HG03175 (cell line): ENCODE measurements at regions not wholly inside any gene's neighbourhood (a gene's known extent, or its start where the extent isn't known, plus 50 kb on each side); places are given as distances from the start of the nearest gene placed in this dataset.

Experiments used
- ATAC-seq: cut with Tn5 transposase; IDR thresholded peaks from one replicate; pipeline ENCODE4 v1.9.1; 2021; ENCODE audit warnings: mild to moderate bottlenecking, moderate library complexity; ENCODE audit not compliant: unreplicated experiment

DNA sequence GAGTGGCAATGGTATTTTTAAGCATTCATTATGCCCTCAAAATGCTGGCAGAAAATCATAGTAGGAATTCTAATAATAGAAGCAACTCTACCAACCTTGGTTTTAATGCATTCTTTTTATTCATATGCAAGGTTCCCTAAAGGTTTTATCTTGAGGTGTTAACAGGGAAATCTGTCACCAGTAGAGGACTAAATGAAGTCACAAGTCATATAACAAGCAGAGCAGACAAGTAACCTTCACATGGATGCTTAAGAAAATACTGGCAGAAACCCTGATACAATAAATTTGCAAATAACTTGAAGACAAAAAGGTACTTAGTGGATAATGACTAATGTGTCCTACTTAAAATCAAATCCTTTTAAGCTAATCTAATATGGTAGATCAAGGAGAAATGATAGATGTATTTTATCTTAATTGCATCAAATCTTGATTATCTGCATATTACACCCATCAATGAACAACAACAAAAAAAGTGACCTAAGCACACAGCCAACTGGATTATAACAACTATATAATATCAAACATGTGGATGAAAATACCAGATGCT lies 73.3 kb downstream of the RFC3 start:
- no peak for ATAC-seq

- no peak for ATAC-seq
These were observed 75.6 kb downstream of the RFC3 start for GRCh38 chr13:33893559-33893958.

DNA sequence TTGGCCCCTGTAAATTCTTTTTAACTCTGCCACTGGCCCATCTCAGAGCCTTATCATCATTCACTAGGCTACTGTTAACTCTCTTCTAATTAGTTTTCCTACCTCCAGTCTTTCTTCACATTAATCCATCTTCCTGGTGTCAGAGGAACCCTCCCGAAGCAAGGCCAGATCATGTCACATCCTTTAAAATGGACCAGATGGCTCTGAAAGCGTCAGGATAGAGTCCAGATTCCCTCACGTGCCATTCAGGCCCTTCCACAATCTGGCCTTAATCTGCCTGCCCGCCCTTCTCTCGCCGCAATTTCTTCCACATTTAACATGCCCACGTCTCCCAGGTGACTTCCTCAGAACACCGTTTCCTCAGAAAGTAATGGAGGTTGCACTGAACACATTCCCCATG lies 86.5 kb downstream of the RFC3 start:
- no peak for ATAC-seq

DNA sequence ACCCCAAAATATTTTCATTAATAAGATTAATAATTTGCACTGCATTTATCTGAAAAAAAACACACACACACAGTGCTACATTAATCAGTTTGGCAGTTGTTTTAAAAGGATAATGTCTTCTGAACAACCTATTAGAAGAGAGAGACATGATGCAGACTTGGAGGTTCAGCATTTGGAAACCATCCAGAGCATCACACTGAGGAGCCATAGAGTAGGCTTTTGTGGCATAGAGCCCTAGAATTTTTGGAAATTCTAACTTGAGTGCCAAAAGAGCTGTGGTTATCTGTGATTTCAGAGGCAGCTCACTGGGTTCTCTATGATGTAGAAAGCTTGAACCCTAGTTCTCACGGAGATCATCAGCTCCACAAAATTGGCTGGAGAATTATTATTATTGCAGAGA lies 90.2 kb downstream of the RFC3 start:
- ATAC-seq: no peak

DNA sequence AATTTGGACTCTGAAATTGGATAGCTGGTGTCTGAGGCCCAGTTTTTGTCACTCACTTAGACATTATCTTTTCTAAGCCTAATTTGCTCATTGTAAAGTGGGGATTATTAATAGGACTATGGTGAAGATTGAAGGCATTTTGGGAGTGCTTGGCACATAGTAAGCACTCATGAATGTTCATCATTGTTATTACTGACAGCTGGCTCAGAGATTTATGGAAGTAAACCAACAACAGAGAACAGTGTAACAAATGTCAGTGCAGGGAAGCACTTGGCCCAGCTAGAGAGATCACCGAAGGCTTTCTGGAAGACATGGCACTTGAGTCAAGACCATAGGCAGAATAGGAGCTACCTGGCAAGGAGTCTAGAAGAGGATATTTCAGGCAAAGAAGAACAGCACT lies 92.3 kb downstream of the RFC3 start:
- no peak for ATAC-seq

- no peak for ATAC-seq
These were observed 93.6 kb downstream of the RFC3 start for GRCh38 chr13:33911521-33911920.

GRCh38 chr13:33913829-33914228 lies 95.9 kb downstream of the RFC3 start:
- ATAC-seq: no peak

- no peak for ATAC-seq
These were observed 99.2 kb downstream of the RFC3 start for GRCh38 chr13:33917190-33917589.

- ATAC-seq: no peak
These were observed 100.4 kb downstream of the RFC3 start for GRCh38 chr13:33918199-33918932.

DNA sequence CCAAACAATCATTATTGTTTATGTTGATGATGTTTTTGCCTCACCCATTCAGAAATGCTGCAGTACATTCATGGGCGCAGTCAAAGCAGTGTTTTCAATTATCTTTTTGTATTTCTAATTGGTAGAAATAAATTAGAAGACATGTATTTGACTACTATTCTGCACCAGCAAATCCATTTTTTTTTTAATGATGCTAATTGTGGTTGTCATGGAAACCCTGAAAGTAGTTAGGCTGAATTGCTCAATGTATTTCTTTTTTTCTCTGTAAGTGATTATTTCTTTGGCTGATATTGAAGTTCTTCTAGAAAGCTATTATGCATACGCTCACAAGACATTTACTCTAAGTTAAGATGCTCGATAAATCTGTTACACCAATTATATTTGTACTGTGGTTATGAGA lies 101.2 kb downstream of the RFC3 start:
- no peak for ATAC-seq

GRCh38 chr13:33925563-33925962 lies 107.6 kb downstream of the RFC3 start:
- no peak for ATAC-seq

- ATAC-seq: no peak
These were observed 109.4 kb downstream of the RFC3 start for GRCh38 chr13:33927315-33927714.

DNA sequence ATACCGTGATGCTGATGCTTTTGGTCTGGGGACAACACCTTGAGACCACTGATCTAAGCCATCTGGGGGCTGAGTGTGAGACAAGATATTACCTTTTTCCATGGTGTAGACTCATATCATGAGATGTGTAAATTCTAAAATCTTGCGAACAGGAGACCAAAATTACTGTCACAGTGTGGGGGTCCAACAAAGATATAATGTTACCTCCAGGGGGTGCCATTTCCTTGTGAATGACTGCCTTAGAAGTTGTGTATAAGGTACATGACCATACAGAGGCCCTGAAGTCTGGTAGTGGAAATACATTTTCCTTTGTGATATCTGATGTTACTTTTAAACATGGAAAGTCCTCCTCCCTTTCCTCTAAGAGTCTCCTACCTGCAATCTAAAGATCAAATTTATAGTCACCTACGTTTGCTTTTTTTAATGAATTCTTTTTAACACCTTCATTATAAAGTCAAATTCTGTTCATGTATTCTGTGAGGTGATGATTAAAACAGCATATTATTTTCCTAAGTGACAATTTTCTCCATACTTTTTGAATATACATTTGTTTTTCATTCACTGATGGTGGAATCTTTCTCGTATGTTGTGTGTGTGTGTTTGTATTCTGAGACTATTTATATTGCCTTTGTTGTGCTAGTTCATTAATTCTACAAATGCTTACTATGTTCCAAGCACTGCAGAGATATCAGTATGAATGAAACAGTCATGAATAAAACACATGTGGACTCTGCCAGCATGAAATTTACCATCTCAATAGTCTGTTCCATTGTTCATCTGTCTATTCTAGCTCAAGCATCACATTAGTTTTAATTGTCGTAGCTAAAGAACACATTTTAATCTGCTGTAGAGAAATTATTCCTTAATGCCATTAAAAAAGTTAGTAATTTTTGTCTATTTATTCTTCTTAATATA lies 113.7 kb downstream of the RFC3 start:
- peak; percentile 49 for ATAC-seq

GRCh38 chr13:33932769-33933406 lies 114.9 kb downstream of the RFC3 start:
- ATAC-seq: no peak

DNA sequence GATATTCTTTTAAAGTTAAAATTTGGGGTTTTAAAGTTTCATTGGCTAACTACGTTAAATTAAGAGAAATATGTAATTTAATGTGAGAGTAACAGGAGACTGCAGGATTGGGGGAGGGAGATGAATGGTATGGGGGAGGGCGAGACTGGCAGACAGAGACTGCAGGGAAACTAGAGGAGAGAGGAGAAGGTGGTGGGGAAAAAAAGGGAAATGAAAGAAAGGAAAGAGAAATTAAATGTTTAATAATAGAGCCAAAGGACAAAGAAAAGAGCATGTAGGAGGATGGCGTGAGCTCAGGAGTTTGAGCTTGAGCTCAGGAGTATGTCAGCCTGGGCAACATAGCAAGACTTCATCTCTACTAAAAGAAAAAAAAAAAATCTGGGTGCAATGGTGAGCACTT lies 115.9 kb downstream of the RFC3 start:
- no peak for ATAC-seq

GRCh38 chr13:33934343-33934742 lies 116.4 kb downstream of the RFC3 start:
- ATAC-seq: no peak

GRCh38 chr13:33934951-33935371 lies 117.0 kb downstream of the RFC3 start:
- ATAC-seq: no peak

GRCh38 chr13:33935969-33936368 lies 118.0 kb downstream of the RFC3 start:
- ATAC-seq: no peak

GRCh38 chr13:33937373-33938098 lies 119.6 kb downstream of the RFC3 start:
- no peak for ATAC-seq

- no peak for ATAC-seq
These were observed 122.3 kb downstream of the RFC3 start for GRCh38 chr13:33940256-33940655.

- ATAC-seq: no peak
These were observed 122.9 kb downstream of the RFC3 start for GRCh38 chr13:33940898-33941297.
